HCT116 (cell line): ENCODE measurements at regions not wholly inside any gene's neighbourhood (a gene's known extent, or its start where the extent isn't known, plus 50 kb on each side); places are given as distances from the start of the nearest gene placed in this dataset.

ENCODE experiments used
- ATAC-seq: fragments of 200-7000 bp; cut with Tn5 transposase; 2 replicates; pipeline ENCODE4 v1.9.1; 2020; ENCODE audit warnings: mild to moderate bottlenecking, moderate library complexity
- BruUV-seq: library from RNA; stranded (reverse); fragments of 400-500 nt; replicated peaks from 2 replicates; lab custom pipeline; 2021; lab: Mats Ljungman, UMichigan
- CTCF ChIA-PET: fragments of 300-600 bp; sonication (Branson Sonifier 250); formaldehyde crosslinking; loops from one replicate; lab custom pipeline; 2021; ENCODE audit warnings: antibody characterized with exemption; lab: Charles Lee
- POLR2A ChIA-PET: fragments of 300-600, 350-600 bp; sonication (Branson Sonifier 250); formaldehyde crosslinking; loops from one replicate; lab custom pipeline; 2021; ENCODE audit warnings: antibody characterized with exemption; lab: Charles Lee
- RAD21 ChIA-PET, 2 experiments: fragments of 300-600 bp; sonication (Branson Sonifier 250); formaldehyde crosslinking; loops; one replicate each; lab custom pipeline; 2023; ENCODE audit warnings: low total read pairs in 2 of 2; ENCODE audit not compliant: uncharacterized antibody in 2 of 2, unreplicated experiment in 2 of 2, low non-redundant PET in 1 of 2; lab: Charles Lee
- DNase-seq: peaks from one replicate; pipeline ENCODE4 v3.0.0-alpha.2; 2010; ENCODE audit warnings: low read depth, low spot score
- H2AFZ ChIP-seq: fragments of 200-600 bp; shearing (Covaris generic), sonication (generic); 2 replicates; pipeline ENCODE4 v1.6.1; 2017; ENCODE audit warnings: low read depth, mixed run types, mixed read lengths, antibody characterized with exemption, low read length; ENCODE audit not compliant: poor library complexity, severe bottlenecking
- H3K27ac ChIP-seq: 2 replicates; pipeline ENCODE4 v1.5.1; 2012; ENCODE audit warnings: low read depth, low read length
- H3K27me3 ChIP-seq: fragments of 200-600 bp; sonication (generic); 2 replicates; pipeline ENCODE4 v1.6.1; 2016; ENCODE audit warnings: mixed run types, low read length, mixed read lengths; ENCODE audit not compliant: insufficient read depth
- H3K36me3 ChIP-seq, 2 experiments: fragments of 200-500 bp in 1 of 2; fragments of 200-600 bp in 1 of 2; sonication (Bioruptor generic) in 1 of 2; sonication (generic) in 1 of 2; 2 replicates each; pipeline versions ENCODE4 v1.5.1 to v1.6.1; 2014 to 2016; ENCODE audit warnings: low read length in 2 of 2, inconsistent platforms in 1 of 2, mixed read lengths in 1 of 2, mixed run types in 1 of 2; ENCODE audit not compliant: insufficient read depth in 2 of 2, control insufficient read depth in 1 of 2
- H3K4me1 ChIP-seq, 2 experiments: fragments of 200-600 bp in 1 of 2; sonication (generic) in 1 of 2; 2 replicates each; pipeline versions ENCODE4 v1.5.1 to v1.6.1; 2012 to 2017; ENCODE audit warnings: low read length in 2 of 2, inconsistent platforms in 1 of 2, mild to moderate bottlenecking in 1 of 2, mixed read lengths in 1 of 2, mixed run types in 1 of 2, moderate library complexity in 1 of 2; ENCODE audit not compliant: insufficient read depth in 2 of 2, control insufficient read depth in 1 of 2
- H3K4me2 ChIP-seq: fragments of 200-600 bp; sonication (generic); 2 replicates; pipeline ENCODE4 v1.6.1; 2017; ENCODE audit warnings: mixed run types, low read length, mixed read lengths
- H3K4me3 ChIP-seq, 2 experiments: fragments of 200-600 bp in 1 of 2; sonication (generic) in 1 of 2; replicated peaks in 1 of 2; 2 replicates each; pipeline ENCODE4 v1.5.1; 2011 to 2016; ENCODE audit warnings: low read length in 2 of 2, control low read depth in 1 of 2, low read depth in 1 of 2, mild to moderate bottlenecking in 1 of 2, mixed read lengths in 1 of 2, mixed run types in 1 of 2
- H3K79me2 ChIP-seq: fragments of 200-600 bp; sonication (generic); 2 replicates; pipeline ENCODE4 v1.6.1; 2017; ENCODE audit warnings: mild to moderate bottlenecking, mixed run types, low read length, moderate library complexity, mixed read lengths; ENCODE audit not compliant: insufficient read depth
- H3K9ac ChIP-seq: fragments of 200-600 bp; sonication (generic); 2 replicates; pipeline ENCODE4 v1.6.1; 2016; ENCODE audit warnings: low read length, mixed read lengths
- H3K9me2 ChIP-seq: fragments of 200-600 bp; sonication (generic), shearing (Covaris generic); 2 replicates; pipeline ENCODE4 v1.6.1; 2017; ENCODE audit warnings: mixed run types, mild to moderate bottlenecking, moderate library complexity; ENCODE audit not compliant: insufficient read depth
- H3K9me3 ChIP-seq, 2 experiments: fragments of 200-500 bp in 1 of 2; fragments of 200-600 bp in 1 of 2; sonication (Bioruptor generic) in 1 of 2; sonication (generic) in 1 of 2; 2 replicates each; pipeline ENCODE4 v1.6.1; 2014 to 2017; ENCODE audit warnings: low read length in 2 of 2, mixed read lengths in 2 of 2, inconsistent platforms in 1 of 2, low read depth in 1 of 2, mild to moderate bottlenecking in 1 of 2, mixed run types in 1 of 2, moderate library complexity in 1 of 2; ENCODE audit not compliant: control insufficient read depth in 1 of 2, insufficient read depth in 1 of 2
- H4K20me1 ChIP-seq: fragments of 200-600 bp; sonication (generic), shearing (Covaris generic); 2 replicates; pipeline ENCODE4 v1.6.1; 2017; ENCODE audit warnings: mixed run types, mild to moderate bottlenecking, moderate library complexity; ENCODE audit not compliant: insufficient read depth
- CBX3 ChIP-seq: IDR thresholded peaks from 2 replicates; pipeline ENCODE4 v1.6.1; 2012; ENCODE audit warnings: low read depth
- ELF1 ChIP-seq: IDR thresholded peaks from 2 replicates; pipeline ENCODE4 v1.6.1; 2012; ENCODE audit warnings: low read depth, borderline replicate concordance
- EZH2 ChIP-seq: fragments of 200-600 bp; sonication (generic); IDR thresholded peaks from 2 replicates; pipeline ENCODE4 v1.6.1; 2017; ENCODE audit warnings: antibody characterized with exemption, mixed run types
- FOSL1 ChIP-seq: IDR thresholded peaks from 2 replicates; pipeline ENCODE4 v1.6.1; 2012; ENCODE audit warnings: low read depth
- SRF ChIP-seq: IDR thresholded peaks from 2 replicates; pipeline ENCODE4 v1.6.1; 2012; ENCODE audit warnings: low read depth
- ZFX ChIP-seq: fragments of 450-650 bp; IDR thresholded peaks from 2 replicates; pipeline ENCODE4 v1.6.1; 2017
- ZNF274 ChIP-seq: fragments of 200-500 bp; sonication (Bioruptor generic); IDR thresholded peaks from 2 replicates; pipeline ENCODE4 v1.6.1; 2014; ENCODE audit warnings: mild to moderate bottlenecking, low read depth, low read length, inconsistent platforms
- intact Hi-C: fragments of 100-400 bp; cut with micrococcal nuclease; formaldehyde crosslinking; loops from 2 replicates; pipeline ENCODE4 v1.10.0; 2022
- TF ChIP-seq, protein P1 (sequence below): IDR thresholded peaks from 2 replicates; pipeline ENCODE4 v1.6.1; 2012
- TF ChIP-seq, protein P2 (sequence below): IDR thresholded peaks from 2 replicates; pipeline ENCODE4 v1.6.1; 2011; ENCODE audit warnings: mild to moderate bottlenecking, low read length, moderate library complexity; ENCODE audit not compliant: insufficient replicate concordance; ENCODE audit errors: extremely low read depth
- TF ChIP-seq, protein P3 (sequence below): IDR thresholded peaks from 2 replicates; pipeline ENCODE4 v1.6.1; 2012

- H3K4me2 ChIP-seq = no peak overlapping the region
- TF ChIP-seq FOSL1 (no peak), ZFX (no peak), CBX3 (no peak), SRF (no peak), ELF1 (no peak), EZH2 (no peak), ZNF274 (no peak)
- TF ChIP-seq, protein P1, sequence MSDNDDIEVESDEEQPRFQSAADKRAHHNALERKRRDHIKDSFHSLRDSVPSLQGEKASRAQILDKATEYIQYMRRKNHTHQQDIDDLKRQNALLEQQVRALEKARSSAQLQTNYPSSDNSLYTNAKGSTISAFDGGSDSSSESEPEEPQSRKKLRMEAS = no peak
- TF ChIP-seq, protein P2, sequence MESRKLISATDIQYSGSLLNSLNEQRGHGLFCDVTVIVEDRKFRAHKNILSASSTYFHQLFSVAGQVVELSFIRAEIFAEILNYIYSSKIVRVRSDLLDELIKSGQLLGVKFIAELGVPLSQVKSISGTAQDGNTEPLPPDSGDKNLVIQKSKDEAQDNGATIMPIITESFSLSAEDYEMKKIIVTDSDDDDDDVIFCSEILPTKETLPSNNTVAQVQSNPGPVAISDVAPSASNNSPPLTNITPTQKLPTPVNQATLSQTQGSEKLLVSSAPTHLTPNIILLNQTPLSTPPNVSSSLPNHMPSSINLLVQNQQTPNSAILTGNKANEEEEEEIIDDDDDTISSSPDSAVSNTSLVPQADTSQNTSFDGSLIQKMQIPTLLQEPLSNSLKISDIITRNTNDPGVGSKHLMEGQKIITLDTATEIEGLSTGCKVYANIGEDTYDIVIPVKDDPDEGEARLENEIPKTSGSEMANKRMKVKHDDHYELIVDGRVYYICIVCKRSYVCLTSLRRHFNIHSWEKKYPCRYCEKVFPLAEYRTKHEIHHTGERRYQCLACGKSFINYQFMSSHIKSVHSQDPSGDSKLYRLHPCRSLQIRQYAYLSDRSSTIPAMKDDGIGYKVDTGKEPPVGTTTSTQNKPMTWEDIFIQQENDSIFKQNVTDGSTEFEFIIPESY = no peak
- TF ChIP-seq, protein P3, sequence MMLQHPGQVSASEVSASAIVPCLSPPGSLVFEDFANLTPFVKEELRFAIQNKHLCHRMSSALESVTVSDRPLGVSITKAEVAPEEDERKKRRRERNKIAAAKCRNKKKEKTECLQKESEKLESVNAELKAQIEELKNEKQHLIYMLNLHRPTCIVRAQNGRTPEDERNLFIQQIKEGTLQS = no peak
- BruUV-seq = no TSS peak
- DNase-seq (no peak), ATAC-seq (no peak)
- H3K9me2 ChIP-seq = no peaks in the 10 kb centered on the region
- CTCF ChIA-PET = no interaction called here
- H2AFZ ChIP-seq = no peak overlapping the region
- H3K36me3 ChIP-seq = no peaks in the 10 kb centered on the region
- H3K27me3 ChIP-seq = no peaks in the 10 kb centered on the region
- no peak overlapping the region for H3K4me3 ChIP-seq
- POLR2A ChIA-PET = no interaction called here
- RAD21 ChIA-PET = no interaction called here
- no peaks in the 10 kb centered on the region for H3K4me1 ChIP-seq
- no peak overlapping the region for H3K9ac ChIP-seq
- peaks cover 8 to 25% of the 10 kb centered on the region in 2 experiments; a peak in 2 of 4 replicates for H3K9me3 ChIP-seq
- no peaks in the 10 kb centered on the region for H4K20me1 ChIP-seq
- no peaks in the 10 kb centered on the region for H3K79me2 ChIP-seq
- intact Hi-C loops = no loop called here
- H3K27ac ChIP-seq = no peak overlapping the region
Observed at GRCh38 chr18:40949114-40949950, 1005.7 kb upstream of the PIK3C3 start.
